Neural cell (in vitro differentiated cells): ENCODE measurements at regions not wholly inside any gene's neighbourhood (a gene's known extent, or its start where the extent isn't known, plus 50 kb on each side); places are given as distances from the start of the nearest gene placed in this dataset.
"Not testable (repeated sequence)": the region's sequence is repeated elsewhere in the genome, so short reads cannot be mapped to it uniquely, and the experiment has no call there.

Source experiments
- H2AFZ ChIP-seq: fragments of 200-600, 300-800 bp; sonication (generic), shearing (Covaris generic); 2 replicates; pipeline ENCODE4 v1.6.0; 2014; ENCODE audit warnings: low read depth, mild to moderate bottlenecking, antibody characterized with exemption, low read length, moderate library complexity
- H3F3A ChIP-seq: fragments of 200-600 bp; shearing (Covaris generic); 2 replicates; pipeline ENCODE4 v1.6.1; 2016; ENCODE audit warnings: mild to moderate bottlenecking, moderate library complexity, mixed read lengths, antibody characterized with exemption, low read length; ENCODE audit not compliant: insufficient read depth, poor library complexity, severe bottlenecking
- H3K27ac ChIP-seq: fragments of 200-600, 300-800 bp; sonication (generic), shearing (Covaris generic); 2 replicates; pipeline ENCODE4 v1.5.1; 2014; ENCODE audit warnings: mild to moderate bottlenecking, low read length, moderate library complexity
- H3K27me3 ChIP-seq: fragments of 300-800, 200-600 bp; sonication (generic), shearing (Covaris generic); 2 replicates; pipeline ENCODE4 v1.6.0; 2014; ENCODE audit warnings: mild to moderate bottlenecking, low read depth, low read length, moderate library complexity; ENCODE audit not compliant: insufficient read depth
- H3K36me3 ChIP-seq: fragments of 300-800, 200-600 bp; sonication (generic), shearing (Covaris generic); 2 replicates; pipeline ENCODE4 v1.5.1; 2014; ENCODE audit warnings: mild to moderate bottlenecking, antibody characterized with exemption, low read length, moderate library complexity; ENCODE audit not compliant: insufficient read depth
- H3K4me2 ChIP-seq: fragments of 300-800, 200-600 bp; sonication (generic), shearing (Covaris generic); 2 replicates; pipeline ENCODE4 v1.6.0; 2014; ENCODE audit warnings: mild to moderate bottlenecking, low read length
- H3K4me3 ChIP-seq: fragments of 300-800, 200-600 bp; sonication (generic), shearing (Covaris generic); 2 replicates; pipeline ENCODE4 v1.5.1; 2014; ENCODE audit warnings: mild to moderate bottlenecking, low read length, moderate library complexity
- H3K79me2 ChIP-seq: fragments of 200-600 bp; shearing (Covaris generic); replicated peaks from 2 replicates; pipeline ENCODE4 v1.6.0; 2014; ENCODE audit warnings: mild to moderate bottlenecking, low read length, moderate library complexity; ENCODE audit not compliant: insufficient read depth
- H3K9ac ChIP-seq: fragments of 300-800, 200-600 bp; sonication (generic), shearing (Covaris generic); 2 replicates; pipeline ENCODE4 v1.6.1; 2016; ENCODE audit warnings: mild to moderate bottlenecking, low read length, mixed read lengths
- H3K9me2 ChIP-seq: fragments of 200-600 bp; shearing (Covaris generic); 2 replicates; pipeline ENCODE4 v1.6.1; 2016; ENCODE audit warnings: mild to moderate bottlenecking, low read length, mixed read lengths; ENCODE audit not compliant: insufficient read depth
- H3K9me3 ChIP-seq: fragments of 200-600, 300-800 bp; sonication (generic), shearing (Covaris generic); 2 replicates; pipeline ENCODE4 v1.6.1; 2016; ENCODE audit warnings: mild to moderate bottlenecking, mixed run types, low read length, moderate library complexity, mixed read lengths
- H4K20me1 ChIP-seq: fragments of 200-600 bp; shearing (Covaris generic); 2 replicates; pipeline ENCODE4 v1.6.1; 2016; ENCODE audit warnings: mild to moderate bottlenecking, mixed run types; ENCODE audit not compliant: insufficient read depth
- CTCF ChIP-seq: fragments of 450-650 bp; IDR thresholded peaks from 2 replicates; pipeline ENCODE4 v1.5.1; 2014; ENCODE audit warnings: antibody characterized with exemption, mild to moderate bottlenecking, moderate library complexity; ENCODE audit not compliant: poor library complexity, severe bottlenecking
- EP300 ChIP-seq: fragments of 450-650 bp; conservative IDR thresholded peaks from 2 replicates; pipeline ENCODE4 v1.6.1; 2014; ENCODE audit warnings: antibody characterized with exemption, mild to moderate bottlenecking, moderate library complexity; ENCODE audit not compliant: poor library complexity, severe bottlenecking
- EZH2 ChIP-seq: fragments of 200-600, 300-800 bp; shearing (Covaris generic), sonication (generic); IDR thresholded peaks from 2 replicates; pipeline ENCODE4 v1.6.1; 2014; ENCODE audit warnings: antibody characterized with exemption, low read length, borderline replicate concordance, mild to moderate bottlenecking; ENCODE audit not compliant: insufficient read depth, poor library complexity, severe bottlenecking
- MXI1 ChIP-seq: fragments of 450-650 bp; conservative IDR thresholded peaks from 2 replicates; pipeline ENCODE4 v1.6.1; 2014; ENCODE audit warnings: antibody characterized with exemption, mild to moderate bottlenecking; ENCODE audit not compliant: poor library complexity, severe bottlenecking
- POLR2AphosphoS5 ChIP-seq: IDR thresholded peaks from 2 replicates; pipeline ENCODE4 v1.6.1; 2012
- RAD21 ChIP-seq: fragments of 450-650 bp; conservative IDR thresholded peaks from 2 replicates; pipeline ENCODE4 v1.6.1; 2014; ENCODE audit warnings: antibody characterized with exemption, mild to moderate bottlenecking, moderate library complexity
- SMC3 ChIP-seq: fragments of 450-650 bp; conservative IDR thresholded peaks from 2 replicates; pipeline ENCODE4 v1.6.1; 2014; ENCODE audit warnings: antibody characterized with exemption, mild to moderate bottlenecking, moderate library complexity; ENCODE audit not compliant: poor library complexity
- TAF1 ChIP-seq: IDR thresholded peaks from 2 replicates; pipeline ENCODE4 v1.6.1; 2012; ENCODE audit warnings: low read depth
- TF ChIP-seq, protein P1 (sequence below): IDR thresholded peaks from 2 replicates; pipeline ENCODE4 v1.6.1; 2012; ENCODE audit warnings: borderline replicate concordance

DNA sequence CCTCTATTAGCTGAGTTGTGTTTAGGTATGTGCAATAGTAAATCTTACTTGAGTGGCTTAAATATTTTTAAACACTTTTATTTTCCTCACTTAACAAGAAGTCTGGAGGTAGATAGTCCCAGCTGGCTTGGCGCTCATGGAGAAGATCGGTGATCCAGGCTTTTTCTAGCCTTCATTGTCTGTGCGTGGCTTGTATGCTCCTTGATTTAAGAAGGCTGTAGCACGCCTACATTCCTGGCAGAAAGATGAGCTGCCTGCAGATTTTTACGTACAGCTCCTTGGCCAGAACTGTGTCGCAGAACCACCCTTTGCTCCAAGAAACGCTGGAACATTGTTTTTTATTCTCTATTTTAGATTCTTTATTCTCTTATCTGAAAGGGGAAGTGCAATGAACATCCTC, 284.1 kb downstream of the KIF20B start:
- Histone ChIP-seq H4K20me1 (no peaks in the 10 kb centered on the region), H3K4me2 (no peak overlapping the region), H3F3A (no peaks in the 10 kb centered on the region), H3K79me2 (no peaks in the 10 kb centered on the region), H3K27ac (no peak overlapping the region), H3K27me3 (no peaks in the 10 kb centered on the region), H3K9me3 (no peaks in the 10 kb centered on the region), H3K9me2 (no peaks in the 10 kb centered on the region), H3K9ac (no peak overlapping the region), H2AFZ (no peak overlapping the region), H3K36me3 (no peaks in the 10 kb centered on the region), H3K4me3 (no peak overlapping the region)
- TF ChIP-seq RAD21 = no peak
- TF ChIP-seq CTCF = no peak
- TF ChIP-seq TAF1 = no peak
- no peak for TF ChIP-seq POLR2AphosphoS5
- no peak for TF ChIP-seq EZH2

DNA sequence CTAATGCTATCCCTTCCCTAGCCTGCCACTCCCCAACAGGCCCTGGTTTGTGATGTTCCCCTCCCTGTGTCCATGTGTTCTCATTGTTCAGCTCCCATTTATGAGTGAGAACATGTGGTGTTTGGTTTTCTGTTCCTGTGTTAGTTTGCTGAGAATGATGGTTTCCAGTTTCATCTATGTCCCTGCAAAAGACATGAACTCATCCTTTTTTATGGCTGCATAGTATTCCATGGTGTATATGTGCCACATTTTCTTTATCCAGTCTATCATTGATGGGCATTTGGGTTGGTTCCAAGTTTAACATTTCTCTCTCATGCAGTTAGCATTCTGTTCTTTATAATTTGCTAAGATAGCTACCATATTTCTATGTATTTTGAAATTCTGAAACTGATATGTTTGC, 287.0 kb downstream of the KIF20B start:
- H3K4me3 ChIP-seq, H3F3A ChIP-seq, H3K27me3 ChIP-seq, H3K27ac ChIP-seq, H3K9me3 ChIP-seq, H3K4me2 ChIP-seq, H3K79me2 ChIP-seq, H3K9ac ChIP-seq, H3K36me3 ChIP-seq, H3K9me2 ChIP-seq, H4K20me1 ChIP-seq, H2AFZ ChIP-seq: not testable (repeated sequence)

DNA sequence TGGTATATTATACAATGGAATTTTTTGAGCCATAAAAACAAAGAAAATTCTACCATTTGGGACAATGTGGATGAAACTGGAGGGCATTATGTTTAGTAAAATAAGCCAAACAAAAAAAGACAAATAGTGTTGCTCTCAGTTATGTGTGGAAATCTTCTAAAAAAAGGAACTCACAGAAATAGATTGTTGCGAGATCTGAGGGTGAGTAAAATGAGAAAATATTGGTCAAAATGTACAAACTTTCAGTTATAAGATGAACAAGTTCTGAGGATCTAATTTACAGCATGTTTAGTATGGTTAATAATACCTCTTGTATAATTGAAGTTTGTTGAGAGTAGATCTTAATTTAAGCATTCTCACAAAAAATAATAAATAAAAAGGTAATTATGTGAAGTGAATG, 291.2 kb downstream of the KIF20B start:
- no peak overlapping the region for H3K9ac ChIP-seq
- H3F3A ChIP-seq = no peaks in the 10 kb centered on the region
- H3K36me3 ChIP-seq = no peaks in the 10 kb centered on the region
- H3K27me3 ChIP-seq = no peaks in the 10 kb centered on the region
- no peak overlapping the region for H3K27ac ChIP-seq
- H3K9me2 ChIP-seq = no peaks in the 10 kb centered on the region
- H3K9me3 ChIP-seq = no peaks in the 10 kb centered on the region
- H3K4me3 ChIP-seq = no peak overlapping the region
- H3K79me2 ChIP-seq = no peaks in the 10 kb centered on the region
- H4K20me1 ChIP-seq = no peaks in the 10 kb centered on the region
- H3K4me2 ChIP-seq = no peak overlapping the region
- H2AFZ ChIP-seq = no peak overlapping the region
- TF ChIP-seq RAD21 (no peak), EP300 (no peak)

GRCh38 chr10:90007226-90007625, 305.8 kb downstream of the KIF20B start:
- Histone ChIP-seq H3K27ac (no peak overlapping the region), H3K27me3 (no peaks in the 10 kb centered on the region), H2AFZ (no peak overlapping the region), H3K4me2 (no peak overlapping the region), H3K4me3 (no peak overlapping the region), H4K20me1 (no peaks in the 10 kb centered on the region), H3K9ac (no peak overlapping the region), H3K9me2 (no peaks in the 10 kb centered on the region), H3K36me3 (no peaks in the 10 kb centered on the region), H3F3A (no peaks in the 10 kb centered on the region), H3K79me2 (no peaks in the 10 kb centered on the region), H3K9me3 (no peaks in the 10 kb centered on the region)
- TF ChIP-seq EZH2 (no peak), CTCF (no peak), MXI1 (no peak), TAF1 (no peak), RAD21 (no peak), POLR2AphosphoS5 (no peak), EP300 (no peak), SMC3 (no peak)
- TF ChIP-seq, protein P1, sequence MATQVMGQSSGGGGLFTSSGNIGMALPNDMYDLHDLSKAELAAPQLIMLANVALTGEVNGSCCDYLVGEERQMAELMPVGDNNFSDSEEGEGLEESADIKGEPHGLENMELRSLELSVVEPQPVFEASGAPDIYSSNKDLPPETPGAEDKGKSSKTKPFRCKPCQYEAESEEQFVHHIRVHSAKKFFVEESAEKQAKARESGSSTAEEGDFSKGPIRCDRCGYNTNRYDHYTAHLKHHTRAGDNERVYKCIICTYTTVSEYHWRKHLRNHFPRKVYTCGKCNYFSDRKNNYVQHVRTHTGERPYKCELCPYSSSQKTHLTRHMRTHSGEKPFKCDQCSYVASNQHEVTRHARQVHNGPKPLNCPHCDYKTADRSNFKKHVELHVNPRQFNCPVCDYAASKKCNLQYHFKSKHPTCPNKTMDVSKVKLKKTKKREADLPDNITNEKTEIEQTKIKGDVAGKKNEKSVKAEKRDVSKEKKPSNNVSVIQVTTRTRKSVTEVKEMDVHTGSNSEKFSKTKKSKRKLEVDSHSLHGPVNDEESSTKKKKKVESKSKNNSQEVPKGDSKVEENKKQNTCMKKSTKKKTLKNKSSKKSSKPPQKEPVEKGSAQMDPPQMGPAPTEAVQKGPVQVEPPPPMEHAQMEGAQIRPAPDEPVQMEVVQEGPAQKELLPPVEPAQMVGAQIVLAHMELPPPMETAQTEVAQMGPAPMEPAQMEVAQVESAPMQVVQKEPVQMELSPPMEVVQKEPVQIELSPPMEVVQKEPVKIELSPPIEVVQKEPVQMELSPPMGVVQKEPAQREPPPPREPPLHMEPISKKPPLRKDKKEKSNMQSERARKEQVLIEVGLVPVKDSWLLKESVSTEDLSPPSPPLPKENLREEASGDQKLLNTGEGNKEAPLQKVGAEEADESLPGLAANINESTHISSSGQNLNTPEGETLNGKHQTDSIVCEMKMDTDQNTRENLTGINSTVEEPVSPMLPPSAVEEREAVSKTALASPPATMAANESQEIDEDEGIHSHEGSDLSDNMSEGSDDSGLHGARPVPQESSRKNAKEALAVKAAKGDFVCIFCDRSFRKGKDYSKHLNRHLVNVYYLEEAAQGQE = no peak
